ENCODE measurements at regions not wholly inside any gene's neighbourhood (a gene's known extent, or its start where the extent isn't known, plus 50 kb on each side); places are given as distances from the start of the nearest gene placed in this dataset.

- DNase-seq, result no peak
These were observed 144.1 kb downstream of the CD8B2 start for GRCh38 chr2:106631281-106631680.

- no peak for DNase-seq
These were observed 150.9 kb downstream of the CD8B2 start for GRCh38 chr2:106638043-106638442.

- DNase-seq, result no peak
These were observed 151.4 kb downstream of the CD8B2 start for GRCh38 chr2:106638580-106638979.

GRCh38 chr2:106642679-106643078 lies 155.5 kb downstream of the CD8B2 start:
- no peak for DNase-seq

- no peak for DNase-seq
These were observed 157.5 kb downstream of the CD8B2 start for GRCh38 chr2:106644623-106645022.

GRCh38 chr2:106646605-106647004 lies 159.4 kb downstream of the CD8B2 start:
- DNase-seq, result no peak

- no peak for DNase-seq
These were observed 162.1 kb downstream of the CD8B2 start for GRCh38 chr2:106649306-106649705.

GRCh38 chr2:106653465-106653864 lies 166.3 kb downstream of the CD8B2 start:
- DNase-seq, result no peak

- no peak for DNase-seq
These were observed 171.5 kb downstream of the CD8B2 start for GRCh38 chr2:106658616-106659015.

- no peak for DNase-seq
These were observed 177.5 kb downstream of the CD8B2 start for GRCh38 chr2:106664669-106665068.

GRCh38 chr2:106667478-106668070 lies 180.4 kb downstream of the CD8B2 start:
- DNase-seq, result no peak

GRCh38 chr2:106685180-106685897 lies 198.2 kb downstream of the CD8B2 start:
- DNase-seq, result no peak

GRCh38 chr2:106686814-106687213 lies 199.2 kb downstream of the ST6GAL2 start:
- no peak for DNase-seq

GRCh38 chr2:106694964-106695470 lies 190.9 kb downstream of the ST6GAL2 start:
- DNase-seq, result no peak

- no peak for DNase-seq
These were observed 190.0 kb downstream of the ST6GAL2 start for GRCh38 chr2:106695919-106696318.

- DNase-seq, result no peak
These were observed 185.4 kb downstream of the ST6GAL2 start for GRCh38 chr2:106700616-106701015.

- no peak for DNase-seq
These were observed 184.6 kb downstream of the ST6GAL2 start for GRCh38 chr2:106701203-106702022.

GRCh38 chr2:106703161-106703560 lies 182.8 kb downstream of the ST6GAL2 start:
- no peak for DNase-seq

- DNase-seq, result no peak
These were observed 181.2 kb downstream of the ST6GAL2 start for GRCh38 chr2:106704798-106705197.

- DNase-seq, result no peak
These were observed 180.1 kb downstream of the ST6GAL2 start for GRCh38 chr2:106705877-106706276.

- no peak for DNase-seq
These were observed 179.7 kb downstream of the ST6GAL2 start for GRCh38 chr2:106706283-106706682.

- DNase-seq, result no peak
These were observed 177.8 kb downstream of the ST6GAL2 start for GRCh38 chr2:106708209-106708608.

- no peak for DNase-seq
These were observed 176.7 kb downstream of the ST6GAL2 start for GRCh38 chr2:106709229-106709628.

- DNase-seq, result no peak
These were observed 166.7 kb downstream of the ST6GAL2 start for GRCh38 chr2:106719222-106719621.
